ENCODE measurements at regions not wholly inside any gene's neighbourhood (a gene's known extent, or its start where the extent isn't known, plus 50 kb on each side); places are given as distances from the start of the nearest gene placed in this dataset.

DNA sequence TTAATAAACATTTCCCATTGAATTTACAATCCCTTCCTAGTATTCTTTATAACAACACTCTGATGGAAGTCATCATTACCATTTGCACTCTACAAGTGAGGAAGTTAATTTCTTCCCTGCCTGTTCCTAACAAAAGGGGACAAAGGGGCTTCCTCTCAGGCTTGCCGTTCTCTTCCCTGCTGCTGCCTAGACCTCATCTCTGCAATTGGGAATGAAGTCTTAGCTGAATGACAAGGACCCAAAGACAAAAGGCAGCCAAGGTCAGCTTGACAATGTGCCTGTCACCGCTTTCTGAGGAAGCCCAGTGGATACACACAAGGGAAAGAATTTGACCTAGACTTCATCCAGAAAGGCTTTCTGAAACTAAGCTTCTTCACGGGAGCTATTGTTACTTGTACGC is 416.4 kb downstream of the CMPK2 start:
- no peak for TF ChIP-seq EZH2 (IDR thresholded peaks at IDR 0.05)
- no peak for TF ChIP-seq CTCF (IDR thresholded peaks at IDR 0.05)

Data from neural progenitor cell (in vitro differentiated cells).